NB4 (cell line): ENCODE measurements at regions not wholly inside any gene's neighbourhood (a gene's known extent, or its start where the extent isn't known, plus 50 kb on each side); places are given as distances from the start of the nearest gene placed in this dataset.

Experiments used
- MYC ChIP-seq: IDR thresholded peaks from 2 replicates; pipeline ENCODE4 v1.6.1; 2011; ENCODE audit warnings: low read depth, low read length
- POLR2A ChIP-seq: IDR thresholded peaks from 2 replicates; pipeline ENCODE4 v1.6.1; 2011; ENCODE audit warnings: mild to moderate bottlenecking; ENCODE audit not compliant: insufficient read length; ENCODE audit errors: extremely low read depth
- TF ChIP-seq, protein P1 (sequence below): IDR thresholded peaks from one replicate; pipeline ENCODE4 v1.5.1; 2012; ENCODE audit warnings: low read depth, low read length
- TF ChIP-seq, protein P2 (sequence below): IDR thresholded peaks from 2 replicates; pipeline ENCODE4 v1.6.1; 2011; ENCODE audit warnings: low read depth, low read length

DNA sequence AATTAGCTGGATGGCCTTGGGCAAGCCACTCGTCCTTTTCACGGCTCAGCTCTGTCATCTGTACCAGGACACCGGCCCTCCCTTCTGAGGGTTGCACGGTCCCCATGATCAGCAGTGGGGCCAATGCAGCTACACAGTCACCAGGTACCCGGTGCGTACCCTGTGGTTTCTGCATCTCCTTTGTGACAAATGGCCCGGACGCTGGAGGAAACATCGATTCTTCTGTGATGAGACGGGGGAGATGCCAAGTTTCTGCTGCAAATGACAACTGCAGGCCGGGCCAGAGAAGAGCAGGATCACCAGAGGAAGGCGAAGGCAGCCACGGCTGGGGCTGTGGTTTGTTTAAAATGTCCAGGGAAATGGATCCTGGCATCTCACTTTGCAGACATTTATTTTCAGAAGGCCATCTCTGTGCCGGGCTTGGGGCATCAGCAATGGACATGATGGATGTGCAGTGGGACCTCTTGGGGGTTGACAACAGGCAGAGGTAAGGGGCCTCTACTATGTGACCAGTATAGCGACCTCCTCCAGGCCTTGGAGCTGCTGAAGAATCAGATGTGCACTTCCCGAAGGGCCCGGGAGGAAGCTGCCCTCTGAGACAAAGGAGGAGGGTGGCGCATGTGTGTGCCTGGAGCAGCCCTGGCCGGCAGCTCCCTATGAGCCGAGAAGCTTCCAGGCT, 221.9 kb upstream of the C1orf174 start:
- TF ChIP-seq, protein P1, sequence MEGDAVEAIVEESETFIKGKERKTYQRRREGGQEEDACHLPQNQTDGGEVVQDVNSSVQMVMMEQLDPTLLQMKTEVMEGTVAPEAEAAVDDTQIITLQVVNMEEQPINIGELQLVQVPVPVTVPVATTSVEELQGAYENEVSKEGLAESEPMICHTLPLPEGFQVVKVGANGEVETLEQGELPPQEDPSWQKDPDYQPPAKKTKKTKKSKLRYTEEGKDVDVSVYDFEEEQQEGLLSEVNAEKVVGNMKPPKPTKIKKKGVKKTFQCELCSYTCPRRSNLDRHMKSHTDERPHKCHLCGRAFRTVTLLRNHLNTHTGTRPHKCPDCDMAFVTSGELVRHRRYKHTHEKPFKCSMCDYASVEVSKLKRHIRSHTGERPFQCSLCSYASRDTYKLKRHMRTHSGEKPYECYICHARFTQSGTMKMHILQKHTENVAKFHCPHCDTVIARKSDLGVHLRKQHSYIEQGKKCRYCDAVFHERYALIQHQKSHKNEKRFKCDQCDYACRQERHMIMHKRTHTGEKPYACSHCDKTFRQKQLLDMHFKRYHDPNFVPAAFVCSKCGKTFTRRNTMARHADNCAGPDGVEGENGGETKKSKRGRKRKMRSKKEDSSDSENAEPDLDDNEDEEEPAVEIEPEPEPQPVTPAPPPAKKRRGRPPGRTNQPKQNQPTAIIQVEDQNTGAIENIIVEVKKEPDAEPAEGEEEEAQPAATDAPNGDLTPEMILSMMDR: no peak
- TF ChIP-seq POLR2A (no peak), MYC (no peak)
- TF ChIP-seq, protein P2, sequence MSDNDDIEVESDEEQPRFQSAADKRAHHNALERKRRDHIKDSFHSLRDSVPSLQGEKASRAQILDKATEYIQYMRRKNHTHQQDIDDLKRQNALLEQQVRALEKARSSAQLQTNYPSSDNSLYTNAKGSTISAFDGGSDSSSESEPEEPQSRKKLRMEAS: no peak
